ENCODE measurements at regions not wholly inside any gene's neighbourhood (a gene's known extent, or its start where the extent isn't known, plus 50 kb on each side); places are given as distances from the start of the nearest gene placed in this dataset.

- no peak for DNase-seq (ENCODE audit: low spot score)
Observed at GRCh38 chr22:44591146-44591790, 93.2 kb upstream of the RTL6 start.

GRCh38 chr22:44590291-44590690 is 92.3 kb upstream of the RTL6 start:
- no peak for DNase-seq (ENCODE audit: low spot score)

- DNase-seq (ENCODE audit: low spot score), result no peak
Observed at GRCh38 chr22:44589831-44590230, 91.8 kb upstream of the RTL6 start.

GRCh38 chr22:44588348-44588747 is 90.3 kb upstream of the RTL6 start:
- DNase-seq (ENCODE audit: low spot score), result no peak

GRCh38 chr22:44587737-44588310 is 89.8 kb upstream of the RTL6 start:
- no peak for DNase-seq (ENCODE audit: low spot score)

- peak; percentile 51 for DNase-seq (ENCODE audit: low spot score)
Observed at GRCh38 chr22:44586999-44587736, 89.1 kb upstream of the RTL6 start.

GRCh38 chr22:44586351-44586990 is 88.4 kb upstream of the RTL6 start:
- DNase-seq (ENCODE audit: low spot score), result no peak

- no peak for DNase-seq (ENCODE audit: low spot score)
Observed at GRCh38 chr22:44585559-44586350, 87.7 kb upstream of the RTL6 start.

- DNase-seq (ENCODE audit: low spot score), result no peak
Observed at GRCh38 chr22:44584256-44584902, 86.3 kb upstream of the RTL6 start.

GRCh38 chr22:44583854-44584253 is 85.8 kb upstream of the RTL6 start:
- DNase-seq (ENCODE audit: low spot score), result no peak

- DNase-seq (ENCODE audit: low spot score), result no peak
Observed at GRCh38 chr22:44583061-44583760, 85.2 kb upstream of the RTL6 start.

- DNase-seq (ENCODE audit: low spot score), result no peak
Observed at GRCh38 chr22:44582016-44582415, 84.0 kb upstream of the RTL6 start.

GRCh38 chr22:44581096-44581435 is 83.0 kb upstream of the RTL6 start:
- DNase-seq (ENCODE audit: low spot score), result no peak

- no peak for DNase-seq (ENCODE audit: low spot score)
Observed at GRCh38 chr22:44580176-44581095, 82.4 kb upstream of the RTL6 start.

GRCh38 chr22:44578516-44579230 is 80.6 kb upstream of the RTL6 start:
- DNase-seq (ENCODE audit: low spot score), result no peak

- DNase-seq (ENCODE audit: low spot score), result no peak
Observed at GRCh38 chr22:44578110-44578457, 80.1 kb upstream of the RTL6 start.

- DNase-seq (ENCODE audit: low spot score), result no peak
Observed at GRCh38 chr22:44577391-44578109, 79.5 kb upstream of the RTL6 start.

GRCh38 chr22:44576311-44577260 is 78.6 kb upstream of the RTL6 start:
- no peak for DNase-seq (ENCODE audit: low spot score)

All from cerebellar cortex (tissue), 1 donor.